GM12865 (cell line): ENCODE measurements at regions not wholly inside any gene's neighbourhood (a gene's known extent, or its start where the extent isn't known, plus 50 kb on each side); places are given as distances from the start of the nearest gene placed in this dataset.

Experiments
- DNase-seq: peaks from one replicate; pipeline ENCODE4 v3.0.0; 2010; ENCODE audit warnings: low read depth
- H3K4me3 ChIP-seq: 2 replicates; pipeline ENCODE4 v1.5.1; 2011; ENCODE audit warnings: mild to moderate bottlenecking, low read depth, low read length, control low read depth
- CTCF ChIP-seq: IDR thresholded peaks from 2 replicates; pipeline ENCODE4 v1.5.1; 2011; ENCODE audit warnings: low read length, control low read depth, low read depth, inconsistent platforms; ENCODE audit not compliant: insufficient read depth; ENCODE audit errors: missing control alignments

- H3K4me3 ChIP-seq, result peak overlapping the region; percentile 95
- TF ChIP-seq CTCF, result no peak
These were observed 50.7 kb upstream of the H6PD start for GRCh38 chr1:9183898-9184297.

GRCh38 chr1:9184749-9185148, 49.8 kb upstream of the H6PD start:
- DNase-seq, result no peak
- no peak for TF ChIP-seq CTCF
- H3K4me3 ChIP-seq, result no peak overlapping the region

More at GRCh38 chr1:9183898-9184297, 50.7 kb upstream of the H6PD start:
- no peak for DNase-seq
